ENCODE measurements at regions not wholly inside any gene's neighbourhood (a gene's known extent, or its start where the extent isn't known, plus 50 kb on each side); places are given as distances from the start of the nearest gene placed in this dataset.

DNA sequence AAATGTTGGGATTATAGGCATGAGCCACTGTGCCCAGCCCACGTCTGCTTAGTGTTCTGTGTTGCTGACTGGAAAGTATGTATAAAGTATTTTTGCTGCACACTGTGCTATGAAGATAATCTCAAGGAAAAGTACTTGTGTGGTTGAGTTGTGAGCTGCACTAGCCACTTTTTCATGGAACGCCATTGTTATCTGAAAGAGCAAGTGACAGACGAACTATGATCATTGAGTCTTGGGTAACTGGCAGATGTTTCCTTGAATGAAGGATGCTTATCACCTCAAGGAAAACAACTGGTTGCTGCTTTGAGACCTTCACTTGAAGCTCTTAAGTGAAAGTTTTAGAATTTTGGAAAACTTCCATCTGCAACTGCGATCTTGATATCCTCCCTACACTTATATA lies 82.2 kb upstream of the KCTD1 start:
- TF ChIP-seq, protein P1, sequence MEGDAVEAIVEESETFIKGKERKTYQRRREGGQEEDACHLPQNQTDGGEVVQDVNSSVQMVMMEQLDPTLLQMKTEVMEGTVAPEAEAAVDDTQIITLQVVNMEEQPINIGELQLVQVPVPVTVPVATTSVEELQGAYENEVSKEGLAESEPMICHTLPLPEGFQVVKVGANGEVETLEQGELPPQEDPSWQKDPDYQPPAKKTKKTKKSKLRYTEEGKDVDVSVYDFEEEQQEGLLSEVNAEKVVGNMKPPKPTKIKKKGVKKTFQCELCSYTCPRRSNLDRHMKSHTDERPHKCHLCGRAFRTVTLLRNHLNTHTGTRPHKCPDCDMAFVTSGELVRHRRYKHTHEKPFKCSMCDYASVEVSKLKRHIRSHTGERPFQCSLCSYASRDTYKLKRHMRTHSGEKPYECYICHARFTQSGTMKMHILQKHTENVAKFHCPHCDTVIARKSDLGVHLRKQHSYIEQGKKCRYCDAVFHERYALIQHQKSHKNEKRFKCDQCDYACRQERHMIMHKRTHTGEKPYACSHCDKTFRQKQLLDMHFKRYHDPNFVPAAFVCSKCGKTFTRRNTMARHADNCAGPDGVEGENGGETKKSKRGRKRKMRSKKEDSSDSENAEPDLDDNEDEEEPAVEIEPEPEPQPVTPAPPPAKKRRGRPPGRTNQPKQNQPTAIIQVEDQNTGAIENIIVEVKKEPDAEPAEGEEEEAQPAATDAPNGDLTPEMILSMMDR (IDR thresholded peaks at IDR 0.05 in 4 of 5, conservative IDR thresholded peaks at IDR 0.05 in 1 of 5): no peak
- no peak for TF ChIP-seq POLR2A (IDR thresholded peaks at IDR 0.05)

All from gastrocnemius medialis (tissue), 4 donors.